Memory B cell (primary cell): ENCODE measurements at regions not wholly inside any gene's neighbourhood (a gene's known extent, or its start where the extent isn't known, plus 50 kb on each side); places are given as distances from the start of the nearest gene placed in this dataset.
"Not testable (repeated sequence)": the region's sequence is repeated elsewhere in the genome, so short reads cannot be mapped to it uniquely, and the experiment has no call there.

Experiments
- ATAC-seq: fragments of 150-1000 bp; cut with Tn5 transposase; 2 replicates; pipeline ENCODE4 v1.10.0; 2021; ENCODE audit warnings: low read depth, mild to moderate bottlenecking, moderate library complexity
- DNase-seq, 2 donors: peaks; one replicate each; pipeline ENCODE4 v3.0.0; 2022; ENCODE audit warnings: low spot score in 2 of 2
- H3K27ac Mint-ChIP-seq: one replicate; pipeline ENCODE4 v1.8.0; 2022; ENCODE audit warnings: mild to moderate bottlenecking, moderate library complexity, mixed read lengths
- H3K27me3 Mint-ChIP-seq: one replicate; pipeline ENCODE4 v1.8.0; 2022; ENCODE audit warnings: mixed read lengths
- H3K36me3 Mint-ChIP-seq: one replicate; pipeline ENCODE4 v1.8.0; 2022; ENCODE audit warnings: mild to moderate bottlenecking, mixed read lengths
- H3K4me1 Mint-ChIP-seq: one replicate; pipeline ENCODE4 v1.8.0; 2022; ENCODE audit warnings: mixed read lengths
- H3K4me3 Mint-ChIP-seq: one replicate; pipeline ENCODE4 v1.8.0; 2022; ENCODE audit warnings: mild to moderate bottlenecking, moderate library complexity, mixed read lengths
- H3K9me3 Mint-ChIP-seq: one replicate; pipeline ENCODE4 v1.8.0; 2022; ENCODE audit warnings: mixed read lengths

- H3K9me3 Mint-ChIP-seq, result no peaks in the 10 kb centered on the region
- no peak for ATAC-seq
- no peaks in the 10 kb centered on the region for H3K4me1 Mint-ChIP-seq
- no peak overlapping the region for H3K27ac Mint-ChIP-seq
- H3K4me3 Mint-ChIP-seq, result no peak overlapping the region
- H3K27me3 Mint-ChIP-seq, result peaks cover 2% of the 10 kb centered on the region
- H3K36me3 Mint-ChIP-seq, result no peaks in the 10 kb centered on the region
- no peak for DNase-seq
Observed at GRCh38 chr5:142210864-142211412, 102.4 kb downstream of the NDFIP1 start.

DNA sequence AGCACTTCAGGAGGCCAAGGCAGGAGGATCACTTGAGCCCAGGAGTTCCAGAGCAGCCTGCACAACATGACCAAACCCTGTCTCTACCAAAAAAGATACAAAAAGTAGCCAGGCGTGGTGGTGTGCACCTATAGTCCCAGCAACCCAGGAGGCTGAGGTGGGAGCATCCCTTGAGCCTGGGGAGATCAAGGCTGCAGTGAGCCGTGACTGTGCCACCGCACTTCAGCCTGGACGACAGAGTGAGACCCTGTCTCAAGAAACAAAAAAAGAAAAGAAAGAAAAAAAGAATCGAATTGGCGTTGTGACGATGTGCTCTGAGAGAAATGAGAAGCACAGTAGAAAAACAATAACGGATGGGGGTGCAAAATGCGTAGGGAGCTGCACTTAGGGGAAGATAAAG, 101.4 kb downstream of the NDFIP1 start:
- no peaks in the 10 kb centered on the region for H3K4me1 Mint-ChIP-seq
- DNase-seq (no peak), ATAC-seq (no peak)
- H3K27me3 Mint-ChIP-seq, result peaks cover 4% of the 10 kb centered on the region
- no peaks in the 10 kb centered on the region for H3K9me3 Mint-ChIP-seq
- no peaks in the 10 kb centered on the region for H3K36me3 Mint-ChIP-seq
- H3K4me3 Mint-ChIP-seq, result no peak overlapping the region
- no peak overlapping the region for H3K27ac Mint-ChIP-seq

DNA sequence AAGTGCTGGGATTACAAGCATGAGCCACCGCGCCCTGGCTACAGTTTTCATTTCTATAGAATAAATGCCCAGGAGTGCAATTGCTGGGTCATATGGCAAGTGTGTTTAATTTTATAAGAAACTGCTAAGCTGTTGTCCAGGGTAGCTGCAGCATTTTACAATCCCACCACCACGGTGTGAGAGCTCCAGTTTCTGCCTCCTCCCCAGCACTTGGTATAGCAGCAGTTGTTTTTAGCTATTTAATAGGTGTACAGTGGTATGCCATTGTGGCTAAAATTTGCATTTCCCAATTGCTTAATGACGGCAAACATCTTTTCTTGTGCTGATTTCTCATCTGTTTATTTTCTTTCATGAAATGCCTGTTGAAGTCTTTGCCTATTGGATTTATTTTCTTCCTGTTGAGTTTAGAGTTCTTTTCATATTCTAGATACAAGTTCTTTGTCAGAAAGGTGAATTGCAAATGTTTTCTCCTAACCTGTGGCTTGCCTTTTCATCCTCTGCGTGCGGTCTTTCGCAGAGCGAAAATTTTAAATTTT, 100.3 kb downstream of the NDFIP1 start:
- DNase-seq (no peak), ATAC-seq (no peak)
- Mint-ChIP-seq H3K4me1 (no peaks in the 10 kb centered on the region), H3K27me3 (peaks cover 4% of the 10 kb centered on the region), H3K27ac (no peak overlapping the region), H3K9me3 (no peaks in the 10 kb centered on the region), H3K4me3 (no peak overlapping the region), H3K36me3 (no peaks in the 10 kb centered on the region)

GRCh38 chr5:142208244-142208643, 99.7 kb downstream of the NDFIP1 start:
- H3K27ac Mint-ChIP-seq, DNase-seq, ATAC-seq, H3K4me3 Mint-ChIP-seq, H3K36me3 Mint-ChIP-seq, H3K9me3 Mint-ChIP-seq, H3K4me1 Mint-ChIP-seq, H3K27me3 Mint-ChIP-seq: not testable (repeated sequence)

DNA sequence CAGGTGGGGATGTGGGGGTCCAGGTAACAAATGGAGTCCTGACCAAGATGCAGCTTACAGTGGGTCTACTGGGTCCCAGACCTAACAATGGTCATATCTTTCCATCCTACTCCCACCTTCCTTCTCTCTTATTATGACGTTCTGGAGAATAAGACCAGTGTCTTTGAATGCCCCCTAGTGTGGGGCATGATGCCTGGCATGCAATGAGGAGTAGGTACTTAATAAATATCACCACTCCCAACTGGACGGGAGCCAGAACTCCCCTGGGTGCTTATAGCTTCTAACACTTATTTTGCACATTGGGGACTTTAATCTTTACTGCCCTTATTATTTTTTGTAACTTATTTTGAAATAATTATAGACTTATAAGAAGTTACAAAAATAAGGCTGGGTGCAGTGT, 98.2 kb downstream of the NDFIP1 start:
- Mint-ChIP-seq H3K9me3 (no peaks in the 10 kb centered on the region), H3K27ac (no peak overlapping the region), H3K4me1 (no peaks in the 10 kb centered on the region), H3K36me3 (no peaks in the 10 kb centered on the region), H3K4me3 (no peak overlapping the region), H3K27me3 (peaks cover 6% of the 10 kb centered on the region)
- no peak for DNase-seq
- no peak for ATAC-seq

DNA sequence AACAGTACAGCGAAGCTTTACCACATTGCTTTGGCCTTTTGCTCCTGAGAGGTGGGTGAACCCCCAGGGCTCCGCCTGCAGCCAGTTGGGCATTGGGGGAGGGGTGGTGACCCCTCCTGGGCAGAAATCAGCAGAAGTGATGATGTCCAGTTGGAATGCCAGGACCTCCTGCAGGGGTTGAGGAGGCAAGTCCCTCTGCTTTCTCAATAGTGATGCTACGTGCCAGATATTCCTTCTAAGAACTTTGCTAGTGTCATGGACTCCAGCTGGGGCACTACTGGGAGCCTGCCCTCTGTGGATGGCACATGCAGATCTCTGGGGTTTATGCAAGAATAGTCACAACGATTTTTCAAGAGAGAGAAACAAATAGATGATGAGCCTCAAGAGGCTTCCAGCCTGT, 95.6 kb downstream of the NDFIP1 start:
- no peak overlapping the region for H3K27ac Mint-ChIP-seq
- no peaks in the 10 kb centered on the region for H3K4me1 Mint-ChIP-seq
- H3K27me3 Mint-ChIP-seq, result peaks cover 13% of the 10 kb centered on the region
- no peak overlapping the region for H3K4me3 Mint-ChIP-seq
- no peaks in the 10 kb centered on the region for H3K36me3 Mint-ChIP-seq
- ATAC-seq, result no peak
- no peak for DNase-seq
- no peaks in the 10 kb centered on the region for H3K9me3 Mint-ChIP-seq
